ENCODE measurements at regions not wholly inside any gene's neighbourhood (a gene's known extent, or its start where the extent isn't known, plus 50 kb on each side); places are given as distances from the start of the nearest gene placed in this dataset.

DNA sequence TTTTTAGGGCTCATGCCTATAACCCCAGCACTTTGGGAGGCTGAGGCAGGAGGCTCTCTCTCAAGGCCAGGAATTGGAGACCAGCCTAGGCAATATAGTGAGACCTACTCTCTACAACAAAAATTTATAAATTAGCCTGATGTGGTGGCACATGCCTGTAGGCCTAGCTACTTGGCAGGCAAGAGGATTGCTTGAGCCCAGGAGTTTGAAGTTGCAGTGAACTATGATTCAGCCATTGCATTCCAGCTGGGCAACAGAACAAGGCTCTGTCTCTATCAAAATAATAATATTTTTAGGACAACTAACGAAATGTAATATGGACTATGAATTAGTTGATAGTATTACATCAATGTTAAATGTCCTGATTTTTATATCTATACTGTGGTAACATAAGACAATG is 68.8 kb upstream of the ARID1A start:
- TF ChIP-seq NFIC (IDR thresholded peaks at IDR 0.05), result no peak
- TF ChIP-seq, protein P1, sequence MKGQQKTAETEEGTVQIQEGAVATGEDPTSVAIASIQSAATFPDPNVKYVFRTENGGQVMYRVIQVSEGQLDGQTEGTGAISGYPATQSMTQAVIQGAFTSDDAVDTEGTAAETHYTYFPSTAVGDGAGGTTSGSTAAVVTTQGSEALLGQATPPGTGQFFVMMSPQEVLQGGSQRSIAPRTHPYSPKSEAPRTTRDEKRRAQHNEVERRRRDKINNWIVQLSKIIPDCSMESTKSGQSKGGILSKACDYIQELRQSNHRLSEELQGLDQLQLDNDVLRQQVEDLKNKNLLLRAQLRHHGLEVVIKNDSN (IDR thresholded peaks at IDR 0.05), result no peak
- no peak for TF ChIP-seq YY1 (IDR thresholded peaks at IDR 0.05; ENCODE audit: low read depth)
- TF ChIP-seq, protein P2, sequence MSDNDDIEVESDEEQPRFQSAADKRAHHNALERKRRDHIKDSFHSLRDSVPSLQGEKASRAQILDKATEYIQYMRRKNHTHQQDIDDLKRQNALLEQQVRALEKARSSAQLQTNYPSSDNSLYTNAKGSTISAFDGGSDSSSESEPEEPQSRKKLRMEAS (IDR thresholded peaks at IDR 0.05), result no peak
- TF ChIP-seq ZBTB7A (IDR thresholded peaks at IDR 0.05; ENCODE audit: low read depth), result no peak
- no peak for TF ChIP-seq CREB1 (IDR thresholded peaks at IDR 0.05; ENCODE audit: low read depth)
- no peak for TF ChIP-seq EP300 (IDR thresholded peaks at IDR 0.05; ENCODE audit: borderline replicate concordance)
